ENCODE measurements at regions not wholly inside any gene's neighbourhood (a gene's known extent, or its start where the extent isn't known, plus 50 kb on each side); places are given as distances from the start of the nearest gene placed in this dataset.

GRCh38 chr10:105598207-105598606, 957.1 kb downstream of the SORCS3 start:
- TF ChIP-seq FOXP4 (CRISPR knock-in tag; IDR thresholded peaks at IDR 0.05) (no peak), IRF1 (CRISPR knock-in tag; IDR thresholded peaks at IDR 0.05) (no peak), USF1 (CRISPR knock-in tag; IDR thresholded peaks at IDR 0.05) (no peak), SP1 (CRISPR knock-in tag; conservative IDR thresholded peaks at IDR 0.05) (no peak), NFYB (CRISPR knock-in tag; conservative IDR thresholded peaks at IDR 0.05; ENCODE audit: low read depth) (no peak)
